Islet precursor cell (in vitro differentiated cells): ENCODE measurements at regions not wholly inside any gene's neighbourhood (a gene's known extent, or its start where the extent isn't known, plus 50 kb on each side); places are given as distances from the start of the nearest gene placed in this dataset.

ENCODE experiments used
- DNase-seq: peaks from one replicate; pipeline ENCODE4 v3.0.0-alpha.2; 2018

GRCh38 chr10:60663850-60664249 lies 114.4 kb upstream of the CDK1 start:
- peak; percentile 64 for DNase-seq

GRCh38 chr10:60662917-60663614 lies 115.2 kb upstream of the CDK1 start:
- peak; percentile 87 for DNase-seq

- peak; percentile 88 for DNase-seq
Measured at GRCh38 chr10:60661637-60662036, 116.6 kb upstream of the CDK1 start.

- DNase-seq, result no peak
Measured at GRCh38 chr10:60660625-60661024, 117.7 kb upstream of the CDK1 start.

GRCh38 chr10:60654813-60655464 lies 123.3 kb upstream of the CDK1 start:
- DNase-seq, result no peak

GRCh38 chr10:60652628-60653027 lies 125.7 kb upstream of the CDK1 start:
- DNase-seq, result no peak

- no peak for DNase-seq
Measured at GRCh38 chr10:60650378-60650800, 127.9 kb upstream of the CDK1 start.

GRCh38 chr10:60649485-60650377 lies 128.5 kb upstream of the CDK1 start:
- DNase-seq, result no peak

GRCh38 chr10:60648761-60649160 lies 129.5 kb upstream of the CDK1 start:
- DNase-seq, result no peak

GRCh38 chr10:60646966-60647796 lies 131.1 kb upstream of the CDK1 start:
- no peak for DNase-seq

- no peak for DNase-seq
Measured at GRCh38 chr10:60645980-60646379, 132.3 kb upstream of the CDK1 start.

GRCh38 chr10:60644436-60645130 lies 133.7 kb upstream of the CDK1 start:
- no peak for DNase-seq

- no peak for DNase-seq
Measured at GRCh38 chr10:60643874-60644273, 134.4 kb upstream of the CDK1 start.

- DNase-seq, result no peak
Measured at GRCh38 chr10:60629332-60629731, 148.9 kb upstream of the CDK1 start.

- DNase-seq, result no peak
Measured at GRCh38 chr10:60627778-60628748, 150.2 kb upstream of the CDK1 start.

GRCh38 chr10:60626037-60626436 lies 152.2 kb upstream of the CDK1 start:
- no peak for DNase-seq

GRCh38 chr10:60623627-60624026 lies 154.7 kb upstream of the CDK1 start:
- no peak for DNase-seq

- DNase-seq, result no peak
Measured at GRCh38 chr10:60621018-60621417, 157.3 kb upstream of the CDK1 start.

- DNase-seq, result no peak
Measured at GRCh38 chr10:60618861-60619260, 159.4 kb upstream of the CDK1 start.

GRCh38 chr10:60615541-60615940 lies 162.7 kb upstream of the CDK1 start:
- no peak for DNase-seq

- DNase-seq, result no peak
Measured at GRCh38 chr10:60614363-60614762, 163.9 kb upstream of the CDK1 start.
